GM21737 (cell line): ENCODE measurements at regions not wholly inside any gene's neighbourhood (a gene's known extent, or its start where the extent isn't known, plus 50 kb on each side); places are given as distances from the start of the nearest gene placed in this dataset.

Experiments
- ATAC-seq: cut with Tn5 transposase; IDR thresholded peaks from one replicate; pipeline ENCODE4 v1.9.1; 2021; ENCODE audit warnings: mild to moderate bottlenecking, moderate library complexity; ENCODE audit not compliant: unreplicated experiment

GRCh38 chr20:11195899-11196558, 522.2 kb upstream of the JAG1 start:
- ATAC-seq = no peak

GRCh38 chr20:11197851-11198250, 524.1 kb upstream of the JAG1 start:
- no peak for ATAC-seq

GRCh38 chr20:11200423-11200822, 526.6 kb upstream of the JAG1 start:
- no peak for ATAC-seq

- no peak for ATAC-seq
Observed at GRCh38 chr20:11204926-11205768, 531.3 kb upstream of the JAG1 start.

GRCh38 chr20:11205769-11206362, 532.1 kb upstream of the JAG1 start:
- ATAC-seq = no peak

GRCh38 chr20:11207749-11208502, 534.1 kb upstream of the JAG1 start:
- no peak for ATAC-seq

GRCh38 chr20:11210611-11211010, 536.8 kb upstream of the JAG1 start:
- ATAC-seq = no peak

- no peak for ATAC-seq
Observed at GRCh38 chr20:11212272-11212671, 538.5 kb upstream of the JAG1 start.

- no peak for ATAC-seq
Observed at GRCh38 chr20:11212902-11213301, 539.1 kb upstream of the JAG1 start.

GRCh38 chr20:11214256-11214840, 540.5 kb upstream of the JAG1 start:
- ATAC-seq = no peak

GRCh38 chr20:11216451-11217314, 542.9 kb upstream of the JAG1 start:
- no peak for ATAC-seq

- no peak for ATAC-seq
Observed at GRCh38 chr20:11217326-11218172, 543.8 kb upstream of the JAG1 start.

GRCh38 chr20:11218173-11218680, 544.4 kb upstream of the JAG1 start:
- ATAC-seq = no peak

- ATAC-seq = no peak
Observed at GRCh38 chr20:11219192-11219591, 545.4 kb upstream of the JAG1 start.

- ATAC-seq = no peak
Observed at GRCh38 chr20:11221046-11221445, 547.2 kb upstream of the JAG1 start.

GRCh38 chr20:11222243-11222642, 548.4 kb upstream of the JAG1 start:
- no peak for ATAC-seq

GRCh38 chr20:11227602-11228001, 553.8 kb upstream of the JAG1 start:
- ATAC-seq = no peak

- no peak for ATAC-seq
Observed at GRCh38 chr20:11229772-11230171, 556.0 kb upstream of the JAG1 start.

GRCh38 chr20:11230999-11231398, 557.2 kb upstream of the JAG1 start:
- no peak for ATAC-seq
